ENCODE measurements at regions not wholly inside any gene's neighbourhood (a gene's known extent, or its start where the extent isn't known, plus 50 kb on each side); places are given as distances from the start of the nearest gene placed in this dataset.

DNA sequence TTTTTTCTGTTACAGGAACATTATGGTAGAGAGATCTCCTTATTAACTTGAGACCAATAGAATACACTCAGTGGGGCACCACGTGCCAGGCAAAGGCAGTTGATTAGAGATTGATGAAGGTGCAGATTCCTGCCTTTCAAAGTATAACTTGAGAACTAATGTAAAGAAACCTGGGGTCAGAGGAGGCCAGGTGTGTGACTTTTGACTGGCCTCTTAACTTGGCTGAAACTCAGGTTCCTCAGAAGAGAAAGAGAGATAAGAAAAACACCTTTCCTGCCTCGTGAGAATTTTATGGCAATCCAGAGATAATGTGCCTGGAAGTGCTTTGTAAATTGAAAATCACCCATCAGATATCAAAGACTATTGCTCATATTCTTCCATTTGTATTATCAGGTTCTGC is 110.7 kb upstream of the GZMB start:
- TF ChIP-seq POLR2AphosphoS5 (IDR thresholded peaks at IDR 0.05) (no peak), POLR2A (IDR thresholded peaks at IDR 0.05) (no peak)
- TF ChIP-seq, protein P1, sequence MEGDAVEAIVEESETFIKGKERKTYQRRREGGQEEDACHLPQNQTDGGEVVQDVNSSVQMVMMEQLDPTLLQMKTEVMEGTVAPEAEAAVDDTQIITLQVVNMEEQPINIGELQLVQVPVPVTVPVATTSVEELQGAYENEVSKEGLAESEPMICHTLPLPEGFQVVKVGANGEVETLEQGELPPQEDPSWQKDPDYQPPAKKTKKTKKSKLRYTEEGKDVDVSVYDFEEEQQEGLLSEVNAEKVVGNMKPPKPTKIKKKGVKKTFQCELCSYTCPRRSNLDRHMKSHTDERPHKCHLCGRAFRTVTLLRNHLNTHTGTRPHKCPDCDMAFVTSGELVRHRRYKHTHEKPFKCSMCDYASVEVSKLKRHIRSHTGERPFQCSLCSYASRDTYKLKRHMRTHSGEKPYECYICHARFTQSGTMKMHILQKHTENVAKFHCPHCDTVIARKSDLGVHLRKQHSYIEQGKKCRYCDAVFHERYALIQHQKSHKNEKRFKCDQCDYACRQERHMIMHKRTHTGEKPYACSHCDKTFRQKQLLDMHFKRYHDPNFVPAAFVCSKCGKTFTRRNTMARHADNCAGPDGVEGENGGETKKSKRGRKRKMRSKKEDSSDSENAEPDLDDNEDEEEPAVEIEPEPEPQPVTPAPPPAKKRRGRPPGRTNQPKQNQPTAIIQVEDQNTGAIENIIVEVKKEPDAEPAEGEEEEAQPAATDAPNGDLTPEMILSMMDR (IDR thresholded peaks at IDR 0.05): no peak
